GM19324 (cell line): ENCODE measurements at regions not wholly inside any gene's neighbourhood (a gene's known extent, or its start where the extent isn't known, plus 50 kb on each side); places are given as distances from the start of the nearest gene placed in this dataset.
"Not testable (repeated sequence)": the region's sequence is repeated elsewhere in the genome, so short reads cannot be mapped to it uniquely, and the experiment has no call there.

Experiments
- ATAC-seq: cut with Tn5 transposase; IDR thresholded peaks from one replicate; pipeline ENCODE4 v1.9.1; 2021; ENCODE audit warnings: mild to moderate bottlenecking, moderate library complexity; ENCODE audit not compliant: unreplicated experiment, low FRiP score

DNA sequence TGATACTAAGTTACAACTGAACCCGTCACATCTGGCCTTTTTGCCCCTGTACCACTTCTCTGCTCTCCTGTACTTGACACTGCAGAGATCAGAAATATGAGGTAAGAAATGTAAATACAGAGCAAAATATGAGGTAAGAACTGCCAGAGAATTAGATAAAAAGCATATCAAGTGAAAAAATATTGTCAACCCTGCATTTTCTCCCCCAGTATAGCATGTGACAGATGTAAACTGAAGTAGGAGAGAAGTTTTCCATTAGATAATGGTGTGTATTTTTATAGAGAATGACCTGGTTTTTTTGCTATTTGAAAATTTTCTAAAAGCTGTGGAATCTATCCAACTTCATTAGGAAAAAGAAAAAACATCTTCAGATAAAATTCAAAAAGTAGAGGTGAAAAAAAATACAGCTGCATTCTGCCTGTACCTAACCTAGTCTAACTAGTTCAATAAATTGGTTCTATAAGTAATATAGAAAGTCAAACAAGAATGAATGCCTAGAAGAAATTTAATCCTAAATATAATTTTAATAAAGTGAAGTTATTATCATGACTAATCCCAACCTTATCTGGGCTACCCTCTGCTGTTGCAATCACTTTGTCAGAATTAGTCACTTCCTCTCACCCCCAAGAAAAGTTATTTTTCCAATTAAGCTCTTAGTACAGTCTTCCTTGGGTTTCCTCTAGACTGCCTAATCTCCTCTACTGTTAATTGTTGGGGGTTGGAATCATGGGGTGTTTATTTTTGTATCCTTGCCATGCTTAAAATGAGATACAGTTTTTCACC, 210.0 kb downstream of the RASSF9 start:
- no peak for ATAC-seq

DNA sequence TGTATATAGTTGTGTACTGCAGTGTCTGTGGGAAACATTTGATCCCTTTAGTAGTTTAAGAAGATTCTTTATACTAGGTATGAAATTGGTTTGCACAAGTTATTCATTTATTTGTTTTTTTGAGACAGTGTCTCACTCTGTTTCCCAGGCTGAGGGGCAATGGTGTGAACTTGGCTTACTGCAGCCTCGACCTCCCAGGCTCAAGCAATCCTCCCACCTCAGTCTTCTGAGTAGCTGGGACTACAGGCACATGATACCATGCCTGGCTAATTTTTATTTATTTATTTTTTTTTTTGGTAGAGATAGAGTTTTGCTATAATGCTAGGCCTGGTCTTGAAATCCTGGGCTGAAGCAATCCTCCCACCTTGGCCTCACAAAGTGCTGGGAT, 209.4 kb downstream of the RASSF9 start:
- no peak for ATAC-seq

- no peak for ATAC-seq
Observed at GRCh38 chr12:85627584-85627983, 208.6 kb downstream of the RASSF9 start.

DNA sequence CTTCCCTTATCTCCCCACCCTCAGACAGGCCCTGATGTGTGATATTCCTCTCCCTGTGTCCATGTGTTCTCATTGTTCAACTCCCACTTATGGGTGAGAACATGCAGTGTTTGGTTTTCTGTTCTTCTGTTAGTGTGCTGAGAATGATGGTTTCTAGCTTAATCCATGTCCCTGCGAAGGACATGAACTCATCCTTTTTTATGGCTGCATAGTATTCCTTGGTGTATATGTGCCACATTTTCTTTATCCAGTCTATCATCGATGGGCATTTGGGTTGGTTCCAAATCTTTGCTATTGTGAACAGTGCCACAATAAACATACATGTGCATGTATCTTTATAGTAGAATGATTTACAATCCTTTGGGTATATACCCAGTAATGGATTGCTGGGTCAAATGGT, 207.6 kb downstream of the RASSF9 start:
- not testable (repeated sequence) for ATAC-seq

DNA sequence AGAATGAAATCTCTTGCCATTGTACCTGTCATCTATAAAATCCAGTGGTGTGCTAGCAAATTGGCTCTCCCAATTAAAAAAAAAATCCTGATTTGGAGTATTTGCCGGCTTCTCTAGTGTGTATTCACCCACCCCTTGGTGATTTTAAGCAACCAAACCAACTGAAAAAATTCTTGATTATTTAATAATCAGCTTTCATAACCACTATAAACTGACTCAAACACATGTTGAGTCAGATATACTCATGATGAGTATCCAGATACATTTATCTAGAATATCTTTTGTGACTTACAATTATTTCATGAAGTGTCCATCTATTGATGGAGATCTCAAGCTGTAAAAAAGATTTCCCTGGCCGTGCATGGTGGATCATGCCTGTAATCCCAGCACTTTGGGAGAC, 205.4 kb downstream of the RASSF9 start:
- no peak for ATAC-seq

GRCh38 chr12:85632390-85632789, 203.8 kb downstream of the RASSF9 start:
- ATAC-seq = no peak

- ATAC-seq = no peak
Observed at GRCh38 chr12:85633491-85633890, 202.7 kb downstream of the RASSF9 start.

DNA sequence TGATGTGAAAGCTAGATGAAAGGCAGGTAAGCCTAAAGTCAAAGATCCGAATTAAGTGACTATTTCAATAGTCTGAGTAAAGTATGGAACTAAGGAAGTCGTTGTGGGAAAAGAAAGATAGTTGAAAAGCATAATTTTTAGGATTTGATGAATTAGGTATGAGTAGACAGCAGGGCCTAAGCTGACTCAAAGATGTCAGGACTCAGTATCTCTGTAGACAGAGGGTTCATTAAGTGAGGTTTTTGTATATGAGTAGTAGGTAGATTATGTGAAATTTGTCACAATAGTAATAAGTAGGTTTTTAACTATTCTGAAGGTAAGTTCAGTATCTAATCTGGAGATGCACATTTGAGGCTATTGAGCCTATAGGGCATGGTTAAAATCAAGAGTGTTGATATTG, 196.4 kb downstream of the RASSF9 start:
- ATAC-seq = no peak

- no peak for ATAC-seq
Observed at GRCh38 chr12:85641796-85642195, 194.4 kb downstream of the RASSF9 start.

- ATAC-seq = no peak
Observed at GRCh38 chr12:85642288-85642687, 193.9 kb downstream of the RASSF9 start.

DNA sequence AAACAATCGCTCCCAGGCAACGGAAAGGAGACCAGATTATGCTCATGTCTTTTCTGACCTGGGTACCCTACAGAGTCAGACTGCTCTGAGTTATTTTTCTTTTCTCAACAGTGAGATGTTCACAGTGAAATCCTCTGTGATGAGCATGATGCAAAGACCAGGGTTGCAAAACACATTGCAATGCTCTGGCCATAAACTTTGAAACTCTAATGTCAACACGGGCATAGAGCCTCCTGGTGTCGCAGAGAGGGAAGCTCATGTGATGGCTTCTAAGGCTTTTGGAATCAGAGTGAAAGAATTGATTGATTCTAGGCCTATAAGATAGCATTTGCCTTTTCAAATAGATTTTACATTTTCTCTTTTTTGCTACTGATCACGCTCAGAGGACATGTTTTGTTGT, 193.4 kb downstream of the RASSF9 start:
- no peak for ATAC-seq

GRCh38 chr12:85644508-85644907, 191.7 kb downstream of the RASSF9 start:
- ATAC-seq = no peak

GRCh38 chr12:85653731-85654455, 182.3 kb downstream of the RASSF9 start:
- no peak for ATAC-seq

DNA sequence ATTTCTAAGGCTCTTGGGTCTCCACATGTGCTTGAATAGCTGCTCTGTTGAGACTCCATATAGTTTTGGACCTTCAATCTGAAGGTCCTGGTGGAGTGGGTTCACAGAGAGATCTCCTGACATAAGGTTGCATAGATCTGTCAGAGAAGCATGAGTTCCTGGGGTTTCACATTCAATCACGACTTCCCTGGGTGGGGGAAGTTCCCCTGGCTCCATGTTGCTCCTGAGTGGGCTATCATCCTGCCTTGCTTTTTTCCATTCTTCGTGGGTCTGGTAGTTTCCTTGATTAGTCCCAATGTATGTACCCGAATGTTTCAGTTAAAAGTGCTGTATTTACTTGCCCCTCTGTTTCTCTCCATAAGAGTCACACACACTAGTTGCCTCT, 181.8 kb downstream of the RASSF9 start:
- ATAC-seq = no peak

- ATAC-seq = no peak
Observed at GRCh38 chr12:85656561-85656960, 179.6 kb downstream of the RASSF9 start.

DNA sequence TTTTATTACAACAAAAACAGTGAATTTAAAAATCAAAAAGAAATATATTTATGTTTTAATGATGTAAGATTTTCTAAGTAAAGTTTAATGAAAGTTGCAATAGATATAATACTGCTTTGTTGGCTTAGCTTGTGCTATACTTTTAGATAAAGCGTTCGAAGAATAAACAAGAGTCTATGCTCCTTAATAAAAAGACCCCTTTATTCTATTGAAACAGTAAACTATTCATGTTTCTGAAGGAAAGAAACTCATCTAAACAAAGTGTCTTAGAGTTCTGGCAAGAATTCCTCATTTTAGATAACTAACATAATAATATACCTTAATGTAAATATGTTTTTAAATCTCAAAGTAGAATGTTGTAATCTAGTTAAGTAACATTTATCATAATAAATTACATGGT, 179.0 kb downstream of the RASSF9 start:
- ATAC-seq = no peak

DNA sequence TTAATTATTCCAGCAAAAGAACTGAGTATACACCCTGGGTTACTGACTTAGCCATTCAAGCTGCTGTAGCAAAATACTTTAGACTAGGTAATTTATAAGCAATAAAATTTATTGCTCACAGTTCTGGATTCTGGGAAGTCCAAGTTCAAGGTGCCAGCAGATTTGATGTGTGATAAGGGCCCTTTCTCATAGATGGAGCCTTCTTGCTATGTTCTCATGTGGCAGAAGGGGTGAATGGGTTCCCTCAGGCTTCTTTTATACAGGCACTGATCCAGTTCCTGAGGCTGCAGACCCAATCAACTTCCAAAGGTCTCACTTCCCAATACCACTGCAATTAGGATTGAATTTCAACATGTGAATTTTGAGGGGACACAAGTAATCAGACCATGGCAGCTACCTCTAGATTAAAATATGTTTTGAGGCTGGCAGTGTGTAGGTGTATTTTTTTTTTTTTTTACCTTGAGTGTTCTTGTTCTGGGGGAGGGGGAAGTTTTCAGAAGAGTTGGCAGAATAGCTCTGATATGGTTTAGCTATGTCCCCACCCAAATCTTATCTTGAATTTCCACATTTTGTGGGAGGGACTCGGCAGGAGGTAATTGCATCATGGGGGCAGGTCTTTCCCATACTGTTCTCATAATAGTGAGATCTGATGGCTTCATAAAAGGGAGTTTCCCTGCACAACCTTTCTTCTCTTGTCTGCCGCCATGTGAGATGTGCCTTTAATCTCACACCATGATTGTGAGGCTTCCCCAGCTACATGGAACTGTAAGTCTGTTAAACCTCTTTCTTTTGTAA, 178.2 kb downstream of the RASSF9 start:
- ATAC-seq = no peak

DNA sequence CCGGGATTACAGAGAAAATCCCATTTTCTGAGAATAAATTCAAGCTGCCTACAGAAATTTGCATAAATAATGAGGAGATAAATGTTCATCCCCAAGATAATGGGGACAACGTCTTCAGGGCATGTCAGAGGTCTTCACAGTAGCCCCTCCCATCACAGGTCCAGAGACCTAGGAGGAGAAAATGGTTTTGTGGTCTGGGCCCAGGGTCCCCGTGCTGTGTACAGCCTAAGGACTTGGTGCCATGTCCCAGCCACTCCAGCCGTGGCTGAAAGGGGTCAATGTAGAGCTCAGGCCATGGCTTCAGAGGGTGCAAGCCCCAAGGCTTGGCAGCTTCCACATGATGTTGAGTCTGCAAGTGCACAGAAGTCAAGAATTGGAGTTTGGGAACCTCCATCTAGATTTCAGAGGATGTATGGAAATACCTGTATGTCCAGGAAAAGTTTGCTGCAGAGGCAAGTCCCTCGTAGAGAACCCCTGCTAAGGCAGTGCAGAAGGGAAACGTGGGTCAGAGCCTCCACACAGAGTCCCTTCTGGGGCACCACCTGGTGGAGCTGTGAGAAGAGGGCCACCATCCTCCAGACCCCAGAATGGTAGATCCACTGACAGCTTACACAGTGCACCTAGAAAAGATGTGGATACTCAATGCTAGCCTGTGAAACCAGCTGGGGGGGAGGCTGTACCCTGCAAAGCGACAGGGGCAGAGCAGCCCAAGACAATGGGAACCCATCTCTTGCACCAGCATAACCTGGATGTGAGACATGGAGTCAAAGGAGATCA, 176.3 kb downstream of the RASSF9 start:
- no peak for ATAC-seq

DNA sequence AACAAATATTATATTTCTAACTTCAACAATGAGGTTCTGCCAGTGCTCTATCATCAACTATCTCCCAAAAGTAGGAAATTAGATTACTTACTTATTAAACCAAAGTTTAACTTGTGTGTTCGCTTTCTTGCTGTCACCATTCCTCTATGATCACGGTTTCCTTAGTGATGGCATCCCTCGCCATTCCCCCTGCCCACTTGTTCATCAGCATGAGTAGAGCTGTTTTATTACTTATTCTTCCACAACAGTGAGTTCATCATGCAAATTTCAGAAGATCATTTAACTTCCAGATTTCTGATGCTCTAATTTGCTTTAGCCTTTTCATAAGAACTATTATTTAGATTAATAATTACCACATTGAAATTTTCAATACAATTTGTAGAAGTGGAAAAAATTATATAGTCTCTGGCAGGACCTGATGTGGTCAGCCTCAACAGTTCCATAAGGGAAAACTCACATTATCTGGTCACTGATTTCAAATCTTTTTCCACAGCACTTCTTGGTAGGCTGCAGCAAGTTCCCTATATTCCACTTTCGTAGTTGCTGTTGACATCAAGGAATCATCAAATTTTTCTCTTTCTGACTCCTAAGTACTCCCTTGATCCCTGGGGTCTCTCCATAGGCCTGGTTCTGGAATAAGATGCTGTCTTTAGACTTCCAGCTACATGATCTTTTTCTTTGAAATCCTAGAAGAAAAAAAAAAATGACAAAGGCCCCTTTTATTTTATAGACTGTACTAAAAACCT, 174.6 kb downstream of the RASSF9 start:
- no peak for ATAC-seq

DNA sequence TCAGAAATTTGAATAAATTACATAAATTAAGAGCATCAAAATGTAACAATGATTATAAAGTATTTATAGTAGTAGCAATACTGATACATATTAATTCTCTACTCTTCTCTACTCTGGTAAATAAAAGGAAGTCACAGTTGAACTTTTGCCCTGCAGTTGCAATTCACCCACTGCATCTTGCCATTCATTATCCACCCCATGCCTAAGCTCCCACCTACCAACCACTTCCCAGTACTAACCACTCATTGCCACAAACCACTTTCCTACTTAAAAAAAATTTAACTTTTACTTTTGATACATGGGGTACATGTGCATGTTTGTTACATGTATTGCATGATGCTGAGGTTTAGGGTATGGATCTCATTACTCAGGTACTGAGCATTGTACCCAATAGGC, 174.0 kb downstream of the RASSF9 start:
- no peak for ATAC-seq
